Neural cell (in vitro differentiated cells): ENCODE measurements at regions not wholly inside any gene's neighbourhood (a gene's known extent, or its start where the extent isn't known, plus 50 kb on each side); places are given as distances from the start of the nearest gene placed in this dataset.
"Not testable (repeated sequence)": the region's sequence is repeated elsewhere in the genome, so short reads cannot be mapped to it uniquely, and the experiment has no call there.

Experiments
- H2AFZ ChIP-seq: fragments of 200-600, 300-800 bp; sonication (generic), shearing (Covaris generic); 2 replicates; pipeline ENCODE4 v1.6.0; 2014; ENCODE audit warnings: low read depth, mild to moderate bottlenecking, antibody characterized with exemption, low read length, moderate library complexity
- H3F3A ChIP-seq: fragments of 200-600 bp; shearing (Covaris generic); 2 replicates; pipeline ENCODE4 v1.6.1; 2016; ENCODE audit warnings: mild to moderate bottlenecking, moderate library complexity, mixed read lengths, antibody characterized with exemption, low read length; ENCODE audit not compliant: insufficient read depth, poor library complexity, severe bottlenecking
- H3K27ac ChIP-seq: fragments of 200-600, 300-800 bp; sonication (generic), shearing (Covaris generic); 2 replicates; pipeline ENCODE4 v1.5.1; 2014; ENCODE audit warnings: mild to moderate bottlenecking, low read length, moderate library complexity
- H3K27me3 ChIP-seq: fragments of 300-800, 200-600 bp; sonication (generic), shearing (Covaris generic); 2 replicates; pipeline ENCODE4 v1.6.0; 2014; ENCODE audit warnings: mild to moderate bottlenecking, low read depth, low read length, moderate library complexity; ENCODE audit not compliant: insufficient read depth
- H3K36me3 ChIP-seq: fragments of 300-800, 200-600 bp; sonication (generic), shearing (Covaris generic); 2 replicates; pipeline ENCODE4 v1.5.1; 2014; ENCODE audit warnings: mild to moderate bottlenecking, antibody characterized with exemption, low read length, moderate library complexity; ENCODE audit not compliant: insufficient read depth
- H3K4me2 ChIP-seq: fragments of 300-800, 200-600 bp; sonication (generic), shearing (Covaris generic); 2 replicates; pipeline ENCODE4 v1.6.0; 2014; ENCODE audit warnings: mild to moderate bottlenecking, low read length
- H3K4me3 ChIP-seq: fragments of 300-800, 200-600 bp; sonication (generic), shearing (Covaris generic); 2 replicates; pipeline ENCODE4 v1.5.1; 2014; ENCODE audit warnings: mild to moderate bottlenecking, low read length, moderate library complexity
- H3K79me2 ChIP-seq: fragments of 200-600 bp; shearing (Covaris generic); replicated peaks from 2 replicates; pipeline ENCODE4 v1.6.0; 2014; ENCODE audit warnings: mild to moderate bottlenecking, low read length, moderate library complexity; ENCODE audit not compliant: insufficient read depth
- H3K9ac ChIP-seq: fragments of 300-800, 200-600 bp; sonication (generic), shearing (Covaris generic); 2 replicates; pipeline ENCODE4 v1.6.1; 2016; ENCODE audit warnings: mild to moderate bottlenecking, low read length, mixed read lengths
- H3K9me2 ChIP-seq: fragments of 200-600 bp; shearing (Covaris generic); 2 replicates; pipeline ENCODE4 v1.6.1; 2016; ENCODE audit warnings: mild to moderate bottlenecking, low read length, mixed read lengths; ENCODE audit not compliant: insufficient read depth
- H3K9me3 ChIP-seq: fragments of 200-600, 300-800 bp; sonication (generic), shearing (Covaris generic); 2 replicates; pipeline ENCODE4 v1.6.1; 2016; ENCODE audit warnings: mild to moderate bottlenecking, mixed run types, low read length, moderate library complexity, mixed read lengths
- H4K20me1 ChIP-seq: fragments of 200-600 bp; shearing (Covaris generic); 2 replicates; pipeline ENCODE4 v1.6.1; 2016; ENCODE audit warnings: mild to moderate bottlenecking, mixed run types; ENCODE audit not compliant: insufficient read depth
- CTCF ChIP-seq: fragments of 450-650 bp; IDR thresholded peaks from 2 replicates; pipeline ENCODE4 v1.5.1; 2014; ENCODE audit warnings: antibody characterized with exemption, mild to moderate bottlenecking, moderate library complexity; ENCODE audit not compliant: poor library complexity, severe bottlenecking
- EP300 ChIP-seq: fragments of 450-650 bp; conservative IDR thresholded peaks from 2 replicates; pipeline ENCODE4 v1.6.1; 2014; ENCODE audit warnings: antibody characterized with exemption, mild to moderate bottlenecking, moderate library complexity; ENCODE audit not compliant: poor library complexity, severe bottlenecking
- EZH2 ChIP-seq: fragments of 200-600, 300-800 bp; shearing (Covaris generic), sonication (generic); IDR thresholded peaks from 2 replicates; pipeline ENCODE4 v1.6.1; 2014; ENCODE audit warnings: antibody characterized with exemption, low read length, borderline replicate concordance, mild to moderate bottlenecking; ENCODE audit not compliant: insufficient read depth, poor library complexity, severe bottlenecking
- MXI1 ChIP-seq: fragments of 450-650 bp; conservative IDR thresholded peaks from 2 replicates; pipeline ENCODE4 v1.6.1; 2014; ENCODE audit warnings: antibody characterized with exemption, mild to moderate bottlenecking; ENCODE audit not compliant: poor library complexity, severe bottlenecking
- POLR2AphosphoS5 ChIP-seq: IDR thresholded peaks from 2 replicates; pipeline ENCODE4 v1.6.1; 2012
- RAD21 ChIP-seq: fragments of 450-650 bp; conservative IDR thresholded peaks from 2 replicates; pipeline ENCODE4 v1.6.1; 2014; ENCODE audit warnings: antibody characterized with exemption, mild to moderate bottlenecking, moderate library complexity
- REST ChIP-seq: IDR thresholded peaks from 2 replicates; pipeline ENCODE4 v1.6.1; 2012; ENCODE audit warnings: borderline replicate concordance
- SMC3 ChIP-seq: fragments of 450-650 bp; conservative IDR thresholded peaks from 2 replicates; pipeline ENCODE4 v1.6.1; 2014; ENCODE audit warnings: antibody characterized with exemption, mild to moderate bottlenecking, moderate library complexity; ENCODE audit not compliant: poor library complexity
- TAF1 ChIP-seq: IDR thresholded peaks from 2 replicates; pipeline ENCODE4 v1.6.1; 2012; ENCODE audit warnings: low read depth

DNA sequence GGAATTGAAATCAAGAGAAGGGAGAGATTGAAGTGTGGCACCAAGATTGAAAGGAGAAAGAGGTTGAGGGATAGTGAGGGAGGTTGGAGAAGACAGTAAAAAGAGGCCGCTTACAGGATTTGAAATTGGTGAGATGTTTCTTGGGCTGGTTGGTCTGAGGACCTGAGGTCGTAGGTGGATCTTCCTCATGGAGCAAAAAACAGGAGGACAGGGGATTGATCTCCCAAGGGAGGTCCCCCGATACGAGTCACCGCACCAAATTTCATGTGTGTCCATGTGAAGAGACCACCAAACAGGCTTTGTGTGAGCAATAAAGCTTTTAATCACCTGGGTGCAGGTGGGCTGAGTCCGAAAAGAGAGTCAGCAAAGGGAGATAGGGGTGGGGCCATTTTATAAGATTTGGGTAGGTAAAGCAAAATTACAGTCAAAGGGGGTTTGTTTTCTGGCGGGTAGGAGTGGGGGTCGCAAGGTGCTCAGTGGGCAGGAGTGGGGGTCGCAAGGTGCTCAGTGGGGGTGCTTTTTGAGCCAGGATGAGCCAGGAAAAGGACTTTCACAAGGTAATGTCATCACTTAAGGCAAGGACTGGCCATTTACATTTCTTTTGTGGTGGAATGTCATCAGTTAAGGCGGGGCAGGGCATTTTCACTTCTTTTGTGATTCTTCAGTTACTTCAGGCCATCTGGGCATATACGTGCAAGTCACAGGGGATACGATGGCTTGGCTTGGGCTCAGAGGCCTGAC lies 505.5 kb downstream of the GRIN2A start:
- not testable (repeated sequence) for H3K79me2 ChIP-seq, H3K9me2 ChIP-seq, H3K36me3 ChIP-seq, H3K4me3 ChIP-seq, H3K27me3 ChIP-seq, H4K20me1 ChIP-seq, H3K27ac ChIP-seq, H3K9me3 ChIP-seq, H3K9ac ChIP-seq, H2AFZ ChIP-seq, H3K4me2 ChIP-seq, H3F3A ChIP-seq

DNA sequence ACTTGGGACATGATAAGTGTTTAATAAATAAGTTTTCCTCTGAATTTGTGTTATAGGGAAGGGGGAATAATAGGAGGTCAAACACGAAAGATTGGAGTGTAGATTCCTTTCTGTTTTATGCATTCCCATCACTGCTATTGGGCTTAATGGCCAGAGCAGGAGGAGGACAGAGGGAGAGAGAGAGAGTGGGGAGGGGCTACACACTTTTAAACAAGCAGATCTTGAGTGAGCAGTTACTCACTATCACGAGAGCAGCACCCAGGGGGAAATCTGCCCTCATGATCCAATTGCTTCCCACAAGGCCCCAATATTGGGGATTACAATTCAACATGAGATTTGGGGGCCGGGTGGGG lies 505.0 kb downstream of the GRIN2A start:
- Histone ChIP-seq H3K4me2 (no peak overlapping the region), H3K9me3 (no peaks in the 10 kb centered on the region), H3K4me3 (no peak overlapping the region), H3K36me3 (no peaks in the 10 kb centered on the region), H3K9me2 (no peaks in the 10 kb centered on the region), H3K27ac (no peak overlapping the region), H3K9ac (no peak overlapping the region), H3K79me2 (no peaks in the 10 kb centered on the region), H3F3A (no peaks in the 10 kb centered on the region), H3K27me3 (no peaks in the 10 kb centered on the region), H4K20me1 (no peaks in the 10 kb centered on the region), H2AFZ (no peak overlapping the region)
- no peak for TF ChIP-seq SMC3
- no peak for TF ChIP-seq CTCF
- TF ChIP-seq EZH2 = no peak
- TF ChIP-seq RAD21 = no peak
- TF ChIP-seq REST = no peak
- TF ChIP-seq EP300 = no peak
- TF ChIP-seq TAF1 = no peak
- no peak for TF ChIP-seq MXI1
- no peak for TF ChIP-seq POLR2AphosphoS5

DNA sequence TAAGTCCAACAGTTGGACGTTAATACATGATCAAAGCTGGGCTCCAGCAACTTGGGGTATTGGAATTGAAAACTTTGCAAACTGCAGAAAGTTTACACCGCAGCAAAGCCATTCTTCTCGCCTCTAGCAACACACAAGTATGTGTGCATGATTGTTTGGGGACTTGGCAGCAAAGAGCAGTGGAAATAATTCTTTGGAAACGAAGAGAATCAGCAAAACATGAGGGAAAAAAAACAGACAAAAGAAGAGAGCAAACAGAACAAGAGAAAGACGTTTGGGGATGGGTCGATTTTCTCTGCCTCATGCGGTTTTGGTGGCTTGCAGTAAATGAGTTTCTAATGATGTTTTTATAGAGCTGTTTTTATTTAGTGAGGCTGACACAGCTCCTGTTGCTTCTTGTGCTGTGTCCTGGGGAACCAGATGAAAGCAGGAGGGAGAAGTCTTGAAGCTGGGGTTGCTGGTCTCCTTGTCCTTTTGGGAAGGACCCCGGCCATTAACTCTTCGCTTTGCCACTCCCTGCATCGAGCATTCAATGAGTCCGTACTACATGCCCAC lies 502.9 kb downstream of the GRIN2A start:
- Histone ChIP-seq H3K9me2 (no peaks in the 10 kb centered on the region), H3K9ac (no peak overlapping the region), H3K79me2 (no peaks in the 10 kb centered on the region), H3K4me2 (no peak overlapping the region), H3K4me3 (no peak overlapping the region), H3F3A (no peaks in the 10 kb centered on the region), H3K27me3 (no peaks in the 10 kb centered on the region), H4K20me1 (no peaks in the 10 kb centered on the region), H3K9me3 (no peaks in the 10 kb centered on the region), H3K36me3 (no peaks in the 10 kb centered on the region), H2AFZ (no peak overlapping the region), H3K27ac (no peak overlapping the region)
- TF ChIP-seq SMC3 (no peak), MXI1 (no peak), REST (no peak), EP300 (no peak), RAD21 (no peak), TAF1 (no peak), EZH2 (no peak), POLR2AphosphoS5 (no peak), CTCF (no peak)
